Uterus (tissue), 3 donors: ENCODE measurements at regions not wholly inside any gene's neighbourhood (a gene's known extent, or its start where the extent isn't known, plus 50 kb on each side); places are given as distances from the start of the nearest gene placed in this dataset.

Experiments used
- DNase-seq, 2 donors: peaks; one replicate each; pipeline ENCODE4 v3.0.0-alpha.2; 2019 to 2020
- H3K27ac ChIP-seq, 2 donors: fragments of 200-600 bp; sonication (generic); 1 replicate in 1 of 2; 2 replicates in 1 of 2; pipeline ENCODE4 v1.5.1; 2016 to 2018
- H3K27me3 ChIP-seq, 2 donors: fragments of 200-600 bp; sonication (generic); one replicate each; pipeline ENCODE4 v1.5.1; 2018 to 2019; ENCODE audit warnings: control low read depth in 1 of 2
- H3K36me3 ChIP-seq, 2 donors: fragments of 200-600 bp; sonication (generic); one replicate each; pipeline ENCODE4 v1.5.1; 2019; ENCODE audit warnings: control low read depth in 1 of 2
- H3K4me1 ChIP-seq, 2 donors: fragments of 200-600 bp; sonication (generic); one replicate each; pipeline ENCODE4 v1.5.1; 2018 to 2019; ENCODE audit warnings: control low read depth in 1 of 2
- H3K4me3 ChIP-seq, 2 donors: fragments of 200-600 bp; sonication (generic); 1 replicate in 1 of 2; 2 replicates in 1 of 2; pipeline ENCODE4 v1.5.1; 2018 to 2019; ENCODE audit warnings: mild to moderate bottlenecking in 1 of 2
- H3K9me3 ChIP-seq, 2 donors: fragments of 200-600 bp; sonication (generic); one replicate each; pipeline ENCODE4 v1.5.1; 2019; ENCODE audit warnings: control low read depth in 1 of 2
- CTCF ChIP-seq, 4 experiments: fragments of 200-600 bp in 2 of 4; fragments of 450-650 bp in 2 of 4; sonication (generic) in 2 of 4; IDR thresholded peaks; one replicate each; pipeline ENCODE4 v1.5.1; 2016 to 2019; ENCODE audit warnings: antibody characterized with exemption in 4 of 4, mild to moderate bottlenecking in 2 of 4, moderate library complexity in 1 of 4
- POLR2A ChIP-seq, 2 donors: fragments of 450-650 bp; IDR thresholded peaks; one replicate each; pipeline ENCODE4 v1.6.1; 2016; ENCODE audit warnings: antibody characterized with exemption in 2 of 2, mild to moderate bottlenecking in 1 of 2, moderate library complexity in 1 of 2
- intact Hi-C: fragments of 100-400 bp; cut with DNase I; formaldehyde crosslinking; loops from one replicate; pipeline ENCODE4 v1.15.1; 2023; ENCODE audit warnings: low total_unique reads
- donor health status: DM: yes; HTN: yes; CAD: no.

- no peaks in the 10 kb centered on the region for H3K27me3 ChIP-seq
- intact Hi-C loops, result no loop called here
- H3K9me3 ChIP-seq, result no peaks in the 10 kb centered on the region
- H3K4me3 ChIP-seq, result no peak overlapping the region
- TF ChIP-seq CTCF (IDR thresholded peaks at IDR 0.05), result no peak
- DNase-seq, result no peak
- H3K27ac ChIP-seq, result no peak overlapping the region
- H3K36me3 ChIP-seq, result no peaks in the 10 kb centered on the region
- no peaks in the 10 kb centered on the region for H3K4me1 ChIP-seq
Observed at GRCh38 chr4:85280963-85281362, 194.0 kb upstream of the ARHGAP24 start.

- Histone ChIP-seq H3K27ac (no peak overlapping the region), H3K36me3 (no peaks in the 10 kb centered on the region), H3K27me3 (no peaks in the 10 kb centered on the region), H3K4me1 (no peaks in the 10 kb centered on the region), H3K4me3 (no peak overlapping the region), H3K9me3 (no peaks in the 10 kb centered on the region)
- intact Hi-C loops, result no loop called here
- no peak for DNase-seq
- no peak for TF ChIP-seq CTCF (IDR thresholded peaks at IDR 0.05)
- TF ChIP-seq POLR2A (IDR thresholded peaks at IDR 0.05), result no peak
Observed at GRCh38 chr4:85291226-85291625, 183.7 kb upstream of the ARHGAP24 start.

DNA sequence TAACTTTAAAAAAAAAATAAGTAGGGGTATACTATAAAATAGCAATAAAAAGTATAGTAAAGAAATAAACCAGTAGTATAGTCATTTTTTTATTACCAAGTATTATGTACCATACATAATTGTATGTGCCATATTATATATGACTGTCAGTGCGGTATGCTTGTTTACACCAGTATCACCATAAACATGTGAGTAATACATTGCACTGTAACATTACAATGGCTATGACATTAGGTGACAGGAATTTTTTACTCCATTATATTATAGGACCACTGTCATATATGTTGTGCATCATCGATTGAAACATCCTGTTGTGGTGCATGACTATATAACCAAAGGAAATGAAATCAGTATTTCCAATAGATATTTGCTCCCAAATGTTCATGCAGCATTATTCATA is 176.9 kb upstream of the ARHGAP24 start:
- Histone ChIP-seq H3K36me3 (no peaks in the 10 kb centered on the region), H3K27ac (no peak overlapping the region), H3K4me1 (no peaks in the 10 kb centered on the region), H3K9me3 (no peaks in the 10 kb centered on the region), H3K4me3 (no peak overlapping the region), H3K27me3 (no peaks in the 10 kb centered on the region)
- no peak for TF ChIP-seq CTCF (IDR thresholded peaks at IDR 0.05)
- DNase-seq, result no peak
- intact Hi-C loops, result no loop called here

- intact Hi-C loops, result no loop called here
- Histone ChIP-seq H3K9me3 (no peaks in the 10 kb centered on the region), H3K36me3 (no peaks in the 10 kb centered on the region)
Observed at GRCh38 chr4:85302193-85302736, 172.7 kb upstream of the ARHGAP24 start.

GRCh38 chr4:85302756-85303155 is 172.2 kb upstream of the ARHGAP24 start:
- Histone ChIP-seq H3K4me3 (no peak overlapping the region), H3K9me3 (no peaks in the 10 kb centered on the region), H3K27ac (no peak overlapping the region), H3K4me1 (no peaks in the 10 kb centered on the region), H3K27me3 (no peaks in the 10 kb centered on the region), H3K36me3 (no peaks in the 10 kb centered on the region)
- DNase-seq, result no peak
- intact Hi-C loops, result no loop called here
- TF ChIP-seq POLR2A (IDR thresholded peaks at IDR 0.05) (no peak), CTCF (IDR thresholded peaks at IDR 0.05) (no peak)

More at GRCh38 chr4:85302193-85302736, 172.7 kb upstream of the ARHGAP24 start:
- Histone ChIP-seq H3K27me3 (no peaks in the 10 kb centered on the region), H3K4me3 (no peak overlapping the region), H3K4me1 (no peaks in the 10 kb centered on the region), H3K27ac (no peak overlapping the region)
- no peak for DNase-seq
- TF ChIP-seq CTCF (IDR thresholded peaks at IDR 0.05) (no peak), POLR2A (IDR thresholded peaks at IDR 0.05) (no peak)
